Vagina (tissue), 2 donors: ENCODE measurements at regions not wholly inside any gene's neighbourhood (a gene's known extent, or its start where the extent isn't known, plus 50 kb on each side); places are given as distances from the start of the nearest gene placed in this dataset.

ENCODE experiments used
- POLR2A ChIP-seq, 2 donors: fragments of 450-650 bp; IDR thresholded peaks; one replicate each; pipeline ENCODE4 v1.6.1; 2017; ENCODE audit warnings: antibody characterized with exemption in 2 of 2, mild to moderate bottlenecking in 2 of 2, moderate library complexity in 2 of 2
- TF ChIP-seq, protein P1 (sequence below), 3 experiments: fragments of 450-650 bp in 2 of 3; fragments of 200-600 bp in 1 of 3; sonication (generic) in 1 of 3; IDR thresholded peaks; one replicate each; pipeline ENCODE4 v1.5.1; 2017 to 2019; ENCODE audit warnings: antibody characterized with exemption in 3 of 3, mild to moderate bottlenecking in 2 of 3, moderate library complexity in 2 of 3

DNA sequence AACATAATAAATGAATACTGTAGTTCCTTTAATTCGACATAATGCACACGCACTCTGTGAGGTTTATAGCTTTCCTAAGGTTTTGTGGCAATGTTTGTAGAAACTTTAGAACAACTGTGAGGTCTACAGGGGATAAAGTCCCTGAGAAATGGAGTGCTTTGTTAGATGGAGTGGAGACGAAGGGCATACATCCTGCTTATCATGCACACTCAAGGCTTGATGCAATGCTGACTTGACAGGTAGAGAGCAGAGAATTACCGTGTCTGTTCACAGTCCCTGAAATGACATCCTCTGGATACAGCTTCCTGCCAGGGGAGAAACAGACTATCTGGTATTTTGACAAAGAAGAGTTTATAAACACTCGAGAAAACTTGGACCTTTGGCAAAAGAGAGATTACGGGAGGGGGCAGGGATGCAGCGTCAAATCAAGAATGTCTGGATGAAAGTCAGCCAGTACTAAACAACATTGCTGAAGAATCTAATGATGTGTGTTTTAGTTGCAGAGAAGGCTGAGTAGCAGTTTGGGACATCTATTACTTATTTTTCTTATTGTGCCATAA is 766.9 kb upstream of the ZEB2 start:
- no peak for TF ChIP-seq POLR2A (IDR thresholded peaks at IDR 0.05)
- TF ChIP-seq, protein P1, sequence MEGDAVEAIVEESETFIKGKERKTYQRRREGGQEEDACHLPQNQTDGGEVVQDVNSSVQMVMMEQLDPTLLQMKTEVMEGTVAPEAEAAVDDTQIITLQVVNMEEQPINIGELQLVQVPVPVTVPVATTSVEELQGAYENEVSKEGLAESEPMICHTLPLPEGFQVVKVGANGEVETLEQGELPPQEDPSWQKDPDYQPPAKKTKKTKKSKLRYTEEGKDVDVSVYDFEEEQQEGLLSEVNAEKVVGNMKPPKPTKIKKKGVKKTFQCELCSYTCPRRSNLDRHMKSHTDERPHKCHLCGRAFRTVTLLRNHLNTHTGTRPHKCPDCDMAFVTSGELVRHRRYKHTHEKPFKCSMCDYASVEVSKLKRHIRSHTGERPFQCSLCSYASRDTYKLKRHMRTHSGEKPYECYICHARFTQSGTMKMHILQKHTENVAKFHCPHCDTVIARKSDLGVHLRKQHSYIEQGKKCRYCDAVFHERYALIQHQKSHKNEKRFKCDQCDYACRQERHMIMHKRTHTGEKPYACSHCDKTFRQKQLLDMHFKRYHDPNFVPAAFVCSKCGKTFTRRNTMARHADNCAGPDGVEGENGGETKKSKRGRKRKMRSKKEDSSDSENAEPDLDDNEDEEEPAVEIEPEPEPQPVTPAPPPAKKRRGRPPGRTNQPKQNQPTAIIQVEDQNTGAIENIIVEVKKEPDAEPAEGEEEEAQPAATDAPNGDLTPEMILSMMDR (IDR thresholded peaks at IDR 0.05): no peak
